ENCODE measurements at regions not wholly inside any gene's neighbourhood (a gene's known extent, or its start where the extent isn't known, plus 50 kb on each side); places are given as distances from the start of the nearest gene placed in this dataset.

DNA sequence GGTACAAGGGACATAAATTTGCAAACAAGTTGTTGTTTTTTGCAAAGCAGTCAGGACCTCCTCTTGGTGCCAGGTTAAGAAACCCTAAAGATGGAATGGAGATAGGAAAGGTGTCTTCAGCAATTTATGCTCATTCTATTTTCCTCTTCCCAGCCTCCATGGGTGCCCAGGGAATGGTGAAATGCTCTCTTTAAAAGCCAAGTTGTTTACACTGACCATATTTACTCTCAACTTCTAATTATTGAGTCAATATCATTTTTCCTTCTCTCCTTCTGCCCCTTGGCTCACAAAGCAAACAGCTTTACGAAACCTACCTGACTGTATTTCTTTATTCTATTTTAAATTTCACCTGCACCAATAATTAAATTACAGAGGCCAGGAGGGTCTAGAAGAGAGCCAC, 138.5 kb upstream of the IRX3 start:
- Histone ChIP-seq H3K79me2 (replicated peaks; ENCODE audit: insufficient read depth) (no peaks in the 10 kb centered on the region), H3K4me3 (no peak overlapping the region), H3K36me3 (ENCODE audit: insufficient read depth) (no peaks in the 10 kb centered on the region), H4K20me1 (replicated peaks; ENCODE audit: insufficient read depth) (no peaks in the 10 kb centered on the region), H2AFZ (no peak overlapping the region), H3K4me1 (ENCODE audit: insufficient read depth) (no peaks in the 10 kb centered on the region), H3K27ac (ENCODE audit: low read depth) (no peak overlapping the region), H3K4me2 (no peak overlapping the region), H3F3A (replicated peaks; ENCODE audit: low read depth) (no peaks in the 10 kb centered on the region), H3K9me2 (ENCODE audit: insufficient read depth) (no peaks in the 10 kb centered on the region), H3K27me3 (ENCODE audit: insufficient read depth) (no peaks in the 10 kb centered on the region)
- TF ChIP-seq EZH2 (IDR thresholded peaks at IDR 0.05; ENCODE audit: low read depth, unreplicated experiment) = no peak
- no peak for TF ChIP-seq JUNB (IDR thresholded peaks at IDR 0.05; ENCODE audit: unreplicated experiment)
- TF ChIP-seq, protein P1, sequence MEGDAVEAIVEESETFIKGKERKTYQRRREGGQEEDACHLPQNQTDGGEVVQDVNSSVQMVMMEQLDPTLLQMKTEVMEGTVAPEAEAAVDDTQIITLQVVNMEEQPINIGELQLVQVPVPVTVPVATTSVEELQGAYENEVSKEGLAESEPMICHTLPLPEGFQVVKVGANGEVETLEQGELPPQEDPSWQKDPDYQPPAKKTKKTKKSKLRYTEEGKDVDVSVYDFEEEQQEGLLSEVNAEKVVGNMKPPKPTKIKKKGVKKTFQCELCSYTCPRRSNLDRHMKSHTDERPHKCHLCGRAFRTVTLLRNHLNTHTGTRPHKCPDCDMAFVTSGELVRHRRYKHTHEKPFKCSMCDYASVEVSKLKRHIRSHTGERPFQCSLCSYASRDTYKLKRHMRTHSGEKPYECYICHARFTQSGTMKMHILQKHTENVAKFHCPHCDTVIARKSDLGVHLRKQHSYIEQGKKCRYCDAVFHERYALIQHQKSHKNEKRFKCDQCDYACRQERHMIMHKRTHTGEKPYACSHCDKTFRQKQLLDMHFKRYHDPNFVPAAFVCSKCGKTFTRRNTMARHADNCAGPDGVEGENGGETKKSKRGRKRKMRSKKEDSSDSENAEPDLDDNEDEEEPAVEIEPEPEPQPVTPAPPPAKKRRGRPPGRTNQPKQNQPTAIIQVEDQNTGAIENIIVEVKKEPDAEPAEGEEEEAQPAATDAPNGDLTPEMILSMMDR (conservative IDR thresholded peaks at IDR 0.05; ENCODE audit: low read depth in 2 of 2) = no peak
- TF ChIP-seq EZH2phosphoT487 (IDR thresholded peaks at IDR 0.05; ENCODE audit: unreplicated experiment) = no peak
- peaks cover 12% of the 10 kb centered on the region; the same call in 2 of the 3 replicates for H3K9me3 Mint-ChIP-seq
- H3K4me1 Mint-ChIP-seq = peaks cover 1% of the 10 kb centered on the region; the same call in 2 of the 3 replicates
- H3K27me3 Mint-ChIP-seq (ENCODE audit: insufficient read depth, low read depth, poor library complexity) = peaks cover 4% of the 10 kb centered on the region
- ATAC-seq (no peak), DNase-seq (ENCODE audit: low spot score) (no peak)
- H3K27ac Mint-ChIP-seq = no peak overlapping the region
- no peaks in the 10 kb centered on the region; the same call in 2 of the 3 replicates for H3K36me3 Mint-ChIP-seq (ENCODE audit: low read depth)
- no peak overlapping the region for H3K4me3 Mint-ChIP-seq

DNA sequence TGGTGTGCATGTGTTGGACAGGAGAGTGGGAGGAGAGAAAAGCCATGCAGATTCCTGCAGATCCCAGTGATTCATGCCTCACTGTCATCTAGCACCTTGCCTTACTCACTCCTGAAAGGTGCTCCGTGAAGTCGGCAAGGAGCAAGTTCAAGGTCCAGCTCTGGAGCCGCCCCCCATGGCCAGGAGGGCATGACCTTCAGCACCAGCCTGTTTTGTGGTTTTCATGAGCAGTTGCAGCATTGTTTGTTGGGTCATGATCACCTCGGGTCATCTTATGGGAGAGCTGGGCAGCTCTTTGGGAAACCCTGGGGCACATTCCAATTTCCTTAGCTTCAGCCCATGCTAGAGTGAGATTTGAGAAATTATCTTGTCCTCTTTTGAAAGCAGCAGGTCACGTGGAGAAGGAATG, 137.5 kb upstream of the IRX3 start:
- H3K4me3 Mint-ChIP-seq = no peak overlapping the region
- H3K27ac ChIP-seq (ENCODE audit: low read depth) = no peak overlapping the region
- H3K4me1 Mint-ChIP-seq = no peaks in the 10 kb centered on the region
- no peak for DNase-seq (ENCODE audit: low spot score)
- H3K36me3 ChIP-seq (ENCODE audit: insufficient read depth) = no peaks in the 10 kb centered on the region
- TF ChIP-seq, protein P2, sequence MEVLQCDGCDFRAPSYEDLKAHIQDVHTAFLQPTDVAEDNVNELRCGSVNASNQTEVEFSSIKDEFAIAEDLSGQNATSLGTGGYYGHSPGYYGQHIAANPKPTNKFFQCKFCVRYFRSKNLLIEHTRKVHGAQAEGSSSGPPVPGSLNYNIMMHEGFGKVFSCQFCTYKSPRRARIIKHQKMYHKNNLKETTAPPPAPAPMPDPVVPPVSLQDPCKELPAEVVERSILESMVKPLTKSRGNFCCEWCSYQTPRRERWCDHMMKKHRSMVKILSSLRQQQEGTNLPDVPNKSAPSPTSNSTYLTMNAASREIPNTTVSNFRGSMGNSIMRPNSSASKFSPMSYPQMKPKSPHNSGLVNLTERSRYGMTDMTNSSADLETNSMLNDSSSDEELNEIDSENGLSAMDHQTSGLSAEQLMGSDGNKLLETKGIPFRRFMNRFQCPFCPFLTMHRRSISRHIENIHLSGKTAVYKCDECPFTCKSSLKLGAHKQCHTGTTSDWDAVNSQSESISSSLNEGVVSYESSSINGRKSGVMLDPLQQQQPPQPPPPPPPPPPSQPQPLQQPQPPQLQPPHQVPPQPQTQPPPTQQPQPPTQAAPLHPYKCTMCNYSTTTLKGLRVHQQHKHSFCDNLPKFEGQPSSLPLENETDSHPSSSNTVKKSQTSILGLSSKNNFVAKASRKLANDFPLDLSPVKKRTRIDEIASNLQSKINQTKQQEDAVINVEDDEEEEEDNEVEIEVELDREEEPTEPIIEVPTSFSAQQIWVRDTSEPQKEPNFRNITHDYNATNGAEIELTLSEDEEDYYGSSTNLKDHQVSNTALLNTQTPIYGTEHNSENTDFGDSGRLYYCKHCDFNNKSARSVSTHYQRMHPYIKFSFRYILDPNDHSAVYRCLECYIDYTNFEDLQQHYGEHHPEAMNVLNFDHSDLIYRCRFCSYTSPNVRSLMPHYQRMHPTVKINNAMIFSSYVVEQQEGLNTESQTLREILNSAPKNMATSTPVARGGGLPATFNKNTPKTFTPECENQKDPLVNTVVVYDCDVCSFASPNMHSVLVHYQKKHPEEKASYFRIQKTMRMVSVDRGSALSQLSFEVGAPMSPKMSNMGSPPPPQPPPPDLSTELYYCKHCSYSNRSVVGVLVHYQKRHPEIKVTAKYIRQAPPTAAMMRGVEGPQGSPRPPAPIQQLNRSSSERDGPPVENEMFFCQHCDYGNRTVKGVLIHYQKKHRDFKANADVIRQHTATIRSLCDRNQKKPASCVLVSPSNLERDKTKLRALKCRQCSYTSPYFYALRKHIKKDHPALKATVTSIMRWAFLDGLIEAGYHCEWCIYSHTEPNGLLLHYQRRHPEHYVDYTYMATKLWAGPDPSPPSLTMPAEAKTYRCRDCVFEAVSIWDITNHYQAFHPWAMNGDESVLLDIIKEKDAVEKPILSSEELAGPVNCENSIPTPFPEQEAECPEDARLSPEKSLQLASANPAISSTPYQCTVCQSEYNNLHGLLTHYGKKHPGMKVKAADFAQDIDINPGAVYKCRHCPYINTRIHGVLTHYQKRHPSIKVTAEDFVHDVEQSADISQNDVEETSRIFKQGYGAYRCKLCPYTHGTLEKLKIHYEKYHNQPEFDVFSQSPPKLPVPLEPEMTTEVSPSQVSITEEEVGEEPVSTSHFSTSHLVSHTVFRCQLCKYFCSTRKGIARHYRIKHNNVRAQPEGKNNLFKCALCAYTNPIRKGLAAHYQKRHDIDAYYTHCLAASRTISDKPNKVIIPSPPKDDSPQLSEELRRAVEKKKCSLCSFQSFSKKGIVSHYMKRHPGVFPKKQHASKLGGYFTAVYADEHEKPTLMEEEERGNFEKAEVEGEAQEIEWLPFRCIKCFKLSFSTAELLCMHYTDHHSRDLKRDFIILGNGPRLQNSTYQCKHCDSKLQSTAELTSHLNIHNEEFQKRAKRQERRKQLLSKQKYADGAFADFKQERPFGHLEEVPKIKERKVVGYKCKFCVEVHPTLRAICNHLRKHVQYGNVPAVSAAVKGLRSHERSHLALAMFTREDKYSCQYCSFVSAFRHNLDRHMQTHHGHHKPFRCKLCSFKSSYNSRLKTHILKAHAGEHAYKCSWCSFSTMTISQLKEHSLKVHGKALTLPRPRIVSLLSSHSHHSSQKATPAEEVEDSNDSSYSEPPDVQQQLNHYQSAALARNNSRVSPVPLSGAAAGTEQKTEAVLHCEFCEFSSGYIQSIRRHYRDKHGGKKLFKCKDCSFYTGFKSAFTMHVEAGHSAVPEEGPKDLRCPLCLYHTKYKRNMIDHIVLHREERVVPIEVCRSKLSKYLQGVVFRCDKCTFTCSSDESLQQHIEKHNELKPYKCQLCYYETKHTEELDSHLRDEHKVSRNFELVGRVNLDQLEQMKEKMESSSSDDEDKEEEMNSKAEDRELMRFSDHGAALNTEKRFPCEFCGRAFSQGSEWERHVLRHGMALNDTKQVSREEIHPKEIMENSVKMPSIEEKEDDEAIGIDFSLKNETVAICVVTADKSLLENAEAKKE (CRISPR knock-in tag; IDR thresholded peaks at IDR 0.05) = no peak
- no peak for TF ChIP-seq CREB1 (CRISPR knock-in tag; IDR thresholded peaks at IDR 0.05; ENCODE audit: low read depth)
- no peak for TF ChIP-seq NANOG (IDR thresholded peaks at IDR 0.05; ENCODE audit: borderline replicate concordance)
- TF ChIP-seq STAT1 (IDR thresholded peaks at IDR 0.05; ENCODE audit: unreplicated experiment) = no peak
- H3K79me2 ChIP-seq (replicated peaks; ENCODE audit: insufficient read depth) = no peaks in the 10 kb centered on the region
- no peaks in the 10 kb centered on the region; the same call in 2 of the 3 replicates for H3K36me3 Mint-ChIP-seq (ENCODE audit: low read depth)
- H3K4me1 ChIP-seq (ENCODE audit: insufficient read depth) = no peaks in the 10 kb centered on the region
- H3K9me2 ChIP-seq (ENCODE audit: insufficient read depth) = no peaks in the 10 kb centered on the region
- no peaks in the 10 kb centered on the region for H3K27me3 ChIP-seq (ENCODE audit: insufficient read depth)
- peaks cover 4% of the 10 kb centered on the region for H3K27me3 Mint-ChIP-seq (ENCODE audit: insufficient read depth, low read depth, poor library complexity)
- no peak for ATAC-seq
- H3F3A ChIP-seq (replicated peaks; ENCODE audit: low read depth) = no peaks in the 10 kb centered on the region
- peaks cover 8% of the 10 kb centered on the region; the same call in 1 of the 3 replicates for H3K9me3 Mint-ChIP-seq
- no peak overlapping the region for H3K4me3 ChIP-seq
- no peaks in the 10 kb centered on the region for H4K20me1 ChIP-seq (replicated peaks; ENCODE audit: insufficient read depth)
- H3K27ac Mint-ChIP-seq = no peak overlapping the region
- no peak overlapping the region for H3K4me2 ChIP-seq
- no peak overlapping the region for H2AFZ ChIP-seq
